Middle frontal gyrus (tissue), 1 donor: ENCODE measurements at regions not wholly inside any gene's neighbourhood (a gene's known extent, or its start where the extent isn't known, plus 50 kb on each side); places are given as distances from the start of the nearest gene placed in this dataset.
"Not testable (repeated sequence)": the region's sequence is repeated elsewhere in the genome, so short reads cannot be mapped to it uniquely, and the experiment has no call there.

Experiments
- DNase-seq: peaks from one replicate; pipeline ENCODE4 v3.0.0-alpha.2; 2015; ENCODE audit warnings: low spot score; ENCODE audit errors: extremely low spot score

- no peak for DNase-seq
Measured at GRCh38 chr6:105882121-105882803, 203.9 kb upstream of the PRDM1 start.

GRCh38 chr6:105881608-105882007 lies 204.5 kb upstream of the PRDM1 start:
- DNase-seq: no peak

GRCh38 chr6:105880030-105880492 lies 206.1 kb upstream of the PRDM1 start:
- DNase-seq: no peak

GRCh38 chr6:105879146-105879545 lies 207.0 kb upstream of the PRDM1 start:
- no peak for DNase-seq

- no peak for DNase-seq
Measured at GRCh38 chr6:105875974-105876640, 210.0 kb upstream of the PRDM1 start.

- no peak for DNase-seq
Measured at GRCh38 chr6:105874835-105875626, 211.1 kb upstream of the PRDM1 start.

GRCh38 chr6:105873799-105874198 lies 212.3 kb upstream of the PRDM1 start:
- no peak for DNase-seq

- no peak for DNase-seq
Measured at GRCh38 chr6:105873211-105873704, 212.9 kb upstream of the PRDM1 start.

- DNase-seq: no peak
Measured at GRCh38 chr6:105872249-105872648, 213.9 kb upstream of the PRDM1 start.

GRCh38 chr6:105871542-105871941 lies 214.6 kb upstream of the PRDM1 start:
- no peak for DNase-seq

- no peak for DNase-seq
Measured at GRCh38 chr6:105869835-105870440, 216.2 kb upstream of the PRDM1 start.

- no peak for DNase-seq
Measured at GRCh38 chr6:105868823-105869460, 217.2 kb upstream of the PRDM1 start.

- DNase-seq: no peak
Measured at GRCh38 chr6:105867821-105868220, 218.3 kb upstream of the PRDM1 start.

- DNase-seq: no peak
Measured at GRCh38 chr6:105867277-105867676, 218.9 kb upstream of the PRDM1 start.

- no peak for DNase-seq
Measured at GRCh38 chr6:105862936-105863607, 223.1 kb upstream of the PRDM1 start.

- DNase-seq: not testable (repeated sequence)
Measured at GRCh38 chr6:105860927-105861326, 225.2 kb upstream of the PRDM1 start.

GRCh38 chr6:105859457-105859856 lies 226.7 kb upstream of the PRDM1 start:
- no peak for DNase-seq

GRCh38 chr6:105858639-105859038 lies 227.5 kb upstream of the PRDM1 start:
- not testable (repeated sequence) for DNase-seq

- DNase-seq: no peak
Measured at GRCh38 chr6:105855433-105855832, 230.7 kb upstream of the PRDM1 start.

- DNase-seq: not testable (repeated sequence)
Measured at GRCh38 chr6:105853979-105854378, 232.2 kb upstream of the PRDM1 start.
